ENCODE measurements at regions not wholly inside any gene's neighbourhood (a gene's known extent, or its start where the extent isn't known, plus 50 kb on each side); places are given as distances from the start of the nearest gene placed in this dataset.

DNA sequence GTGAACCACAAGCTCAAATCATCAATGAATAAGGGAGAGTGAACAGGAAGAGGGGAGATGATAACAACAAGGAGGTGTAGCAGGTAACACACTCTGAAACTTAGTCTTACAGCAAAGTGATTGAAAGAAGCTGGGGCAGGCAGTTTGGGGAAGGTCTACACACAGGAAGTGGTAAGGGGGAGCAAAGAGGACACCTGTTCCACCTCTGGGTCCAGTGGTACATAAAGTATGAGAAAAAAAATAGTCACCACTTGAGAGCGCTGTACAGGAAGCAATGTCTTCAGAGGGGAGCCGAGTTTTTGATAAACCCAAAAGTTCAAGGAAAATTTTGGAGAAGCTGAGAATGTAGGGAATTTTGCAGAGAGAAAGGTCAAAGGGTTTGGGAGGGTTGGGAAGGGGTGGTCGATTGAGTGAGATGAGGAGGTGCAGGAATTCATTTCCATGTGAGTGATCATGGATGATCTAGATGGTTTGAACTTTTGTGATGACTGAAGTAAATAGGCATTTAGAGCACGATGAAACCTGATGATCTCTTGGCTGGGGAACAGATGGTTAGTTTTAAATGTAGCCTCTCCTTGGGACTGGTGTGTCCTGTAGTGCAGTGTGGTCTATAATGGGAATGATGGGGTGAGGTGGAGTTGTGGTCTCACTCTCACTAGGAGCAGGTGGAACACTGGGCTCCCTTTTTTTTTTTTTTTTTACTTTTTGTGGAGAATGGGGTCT, 142.0 kb downstream of the RBMX2 start:
- ATAC-seq (no peak), DNase-seq (ENCODE audit: low spot score) (no peak)
- Histone ChIP-seq H3F3A (replicated peaks; ENCODE audit: low read depth) (no peaks in the 10 kb centered on the region), H3K79me2 (replicated peaks; ENCODE audit: insufficient read depth) (no peaks in the 10 kb centered on the region), H2AFZ (no peak overlapping the region), H4K20me1 (replicated peaks; ENCODE audit: insufficient read depth) (no peaks in the 10 kb centered on the region), H3K9me2 (ENCODE audit: insufficient read depth) (no peaks in the 10 kb centered on the region), H3K27me3 (ENCODE audit: insufficient read depth) (no peaks in the 10 kb centered on the region), H3K4me3 (no peak overlapping the region), H3K27ac (ENCODE audit: low read depth) (no peak overlapping the region), H3K4me1 (ENCODE audit: insufficient read depth) (no peaks in the 10 kb centered on the region), H3K36me3 (ENCODE audit: insufficient read depth) (no peaks in the 10 kb centered on the region), H3K4me2 (no peak overlapping the region)
- no peaks in the 10 kb centered on the region for H3K27me3 Mint-ChIP-seq (ENCODE audit: insufficient read depth, low read depth, poor library complexity)
- no peak overlapping the region for H3K4me3 Mint-ChIP-seq
- TF ChIP-seq POLR2AphosphoS5 (IDR thresholded peaks at IDR 0.05; ENCODE audit: low read depth) (no peak), STAT1 (IDR thresholded peaks at IDR 0.05; ENCODE audit: unreplicated experiment) (no peak), JUNB (IDR thresholded peaks at IDR 0.05; ENCODE audit: unreplicated experiment) (no peak), EZH2phosphoT487 (IDR thresholded peaks at IDR 0.05; ENCODE audit: unreplicated experiment) (no peak), ZNF331 (CRISPR knock-in tag; IDR thresholded peaks at IDR 0.05; ENCODE audit: low read depth) (no peak), CREB1 (CRISPR knock-in tag; IDR thresholded peaks at IDR 0.05; ENCODE audit: low read depth) (no peak), ZNF114 (CRISPR knock-in tag; IDR thresholded peaks at IDR 0.05) (no peak), EZH2 (IDR thresholded peaks at IDR 0.05; ENCODE audit: low read depth, unreplicated experiment) (no peak), NANOG (IDR thresholded peaks at IDR 0.05; ENCODE audit: borderline replicate concordance) (no peak)
- TF ChIP-seq, protein P1, sequence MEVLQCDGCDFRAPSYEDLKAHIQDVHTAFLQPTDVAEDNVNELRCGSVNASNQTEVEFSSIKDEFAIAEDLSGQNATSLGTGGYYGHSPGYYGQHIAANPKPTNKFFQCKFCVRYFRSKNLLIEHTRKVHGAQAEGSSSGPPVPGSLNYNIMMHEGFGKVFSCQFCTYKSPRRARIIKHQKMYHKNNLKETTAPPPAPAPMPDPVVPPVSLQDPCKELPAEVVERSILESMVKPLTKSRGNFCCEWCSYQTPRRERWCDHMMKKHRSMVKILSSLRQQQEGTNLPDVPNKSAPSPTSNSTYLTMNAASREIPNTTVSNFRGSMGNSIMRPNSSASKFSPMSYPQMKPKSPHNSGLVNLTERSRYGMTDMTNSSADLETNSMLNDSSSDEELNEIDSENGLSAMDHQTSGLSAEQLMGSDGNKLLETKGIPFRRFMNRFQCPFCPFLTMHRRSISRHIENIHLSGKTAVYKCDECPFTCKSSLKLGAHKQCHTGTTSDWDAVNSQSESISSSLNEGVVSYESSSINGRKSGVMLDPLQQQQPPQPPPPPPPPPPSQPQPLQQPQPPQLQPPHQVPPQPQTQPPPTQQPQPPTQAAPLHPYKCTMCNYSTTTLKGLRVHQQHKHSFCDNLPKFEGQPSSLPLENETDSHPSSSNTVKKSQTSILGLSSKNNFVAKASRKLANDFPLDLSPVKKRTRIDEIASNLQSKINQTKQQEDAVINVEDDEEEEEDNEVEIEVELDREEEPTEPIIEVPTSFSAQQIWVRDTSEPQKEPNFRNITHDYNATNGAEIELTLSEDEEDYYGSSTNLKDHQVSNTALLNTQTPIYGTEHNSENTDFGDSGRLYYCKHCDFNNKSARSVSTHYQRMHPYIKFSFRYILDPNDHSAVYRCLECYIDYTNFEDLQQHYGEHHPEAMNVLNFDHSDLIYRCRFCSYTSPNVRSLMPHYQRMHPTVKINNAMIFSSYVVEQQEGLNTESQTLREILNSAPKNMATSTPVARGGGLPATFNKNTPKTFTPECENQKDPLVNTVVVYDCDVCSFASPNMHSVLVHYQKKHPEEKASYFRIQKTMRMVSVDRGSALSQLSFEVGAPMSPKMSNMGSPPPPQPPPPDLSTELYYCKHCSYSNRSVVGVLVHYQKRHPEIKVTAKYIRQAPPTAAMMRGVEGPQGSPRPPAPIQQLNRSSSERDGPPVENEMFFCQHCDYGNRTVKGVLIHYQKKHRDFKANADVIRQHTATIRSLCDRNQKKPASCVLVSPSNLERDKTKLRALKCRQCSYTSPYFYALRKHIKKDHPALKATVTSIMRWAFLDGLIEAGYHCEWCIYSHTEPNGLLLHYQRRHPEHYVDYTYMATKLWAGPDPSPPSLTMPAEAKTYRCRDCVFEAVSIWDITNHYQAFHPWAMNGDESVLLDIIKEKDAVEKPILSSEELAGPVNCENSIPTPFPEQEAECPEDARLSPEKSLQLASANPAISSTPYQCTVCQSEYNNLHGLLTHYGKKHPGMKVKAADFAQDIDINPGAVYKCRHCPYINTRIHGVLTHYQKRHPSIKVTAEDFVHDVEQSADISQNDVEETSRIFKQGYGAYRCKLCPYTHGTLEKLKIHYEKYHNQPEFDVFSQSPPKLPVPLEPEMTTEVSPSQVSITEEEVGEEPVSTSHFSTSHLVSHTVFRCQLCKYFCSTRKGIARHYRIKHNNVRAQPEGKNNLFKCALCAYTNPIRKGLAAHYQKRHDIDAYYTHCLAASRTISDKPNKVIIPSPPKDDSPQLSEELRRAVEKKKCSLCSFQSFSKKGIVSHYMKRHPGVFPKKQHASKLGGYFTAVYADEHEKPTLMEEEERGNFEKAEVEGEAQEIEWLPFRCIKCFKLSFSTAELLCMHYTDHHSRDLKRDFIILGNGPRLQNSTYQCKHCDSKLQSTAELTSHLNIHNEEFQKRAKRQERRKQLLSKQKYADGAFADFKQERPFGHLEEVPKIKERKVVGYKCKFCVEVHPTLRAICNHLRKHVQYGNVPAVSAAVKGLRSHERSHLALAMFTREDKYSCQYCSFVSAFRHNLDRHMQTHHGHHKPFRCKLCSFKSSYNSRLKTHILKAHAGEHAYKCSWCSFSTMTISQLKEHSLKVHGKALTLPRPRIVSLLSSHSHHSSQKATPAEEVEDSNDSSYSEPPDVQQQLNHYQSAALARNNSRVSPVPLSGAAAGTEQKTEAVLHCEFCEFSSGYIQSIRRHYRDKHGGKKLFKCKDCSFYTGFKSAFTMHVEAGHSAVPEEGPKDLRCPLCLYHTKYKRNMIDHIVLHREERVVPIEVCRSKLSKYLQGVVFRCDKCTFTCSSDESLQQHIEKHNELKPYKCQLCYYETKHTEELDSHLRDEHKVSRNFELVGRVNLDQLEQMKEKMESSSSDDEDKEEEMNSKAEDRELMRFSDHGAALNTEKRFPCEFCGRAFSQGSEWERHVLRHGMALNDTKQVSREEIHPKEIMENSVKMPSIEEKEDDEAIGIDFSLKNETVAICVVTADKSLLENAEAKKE (CRISPR knock-in tag; IDR thresholded peaks at IDR 0.05): no peak
- TF ChIP-seq, protein P2, sequence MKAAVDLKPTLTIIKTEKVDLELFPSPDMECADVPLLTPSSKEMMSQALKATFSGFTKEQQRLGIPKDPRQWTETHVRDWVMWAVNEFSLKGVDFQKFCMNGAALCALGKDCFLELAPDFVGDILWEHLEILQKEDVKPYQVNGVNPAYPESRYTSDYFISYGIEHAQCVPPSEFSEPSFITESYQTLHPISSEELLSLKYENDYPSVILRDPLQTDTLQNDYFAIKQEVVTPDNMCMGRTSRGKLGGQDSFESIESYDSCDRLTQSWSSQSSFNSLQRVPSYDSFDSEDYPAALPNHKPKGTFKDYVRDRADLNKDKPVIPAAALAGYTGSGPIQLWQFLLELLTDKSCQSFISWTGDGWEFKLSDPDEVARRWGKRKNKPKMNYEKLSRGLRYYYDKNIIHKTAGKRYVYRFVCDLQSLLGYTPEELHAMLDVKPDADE (IDR thresholded peaks at IDR 0.05): no peak
- TF ChIP-seq, protein P3, sequence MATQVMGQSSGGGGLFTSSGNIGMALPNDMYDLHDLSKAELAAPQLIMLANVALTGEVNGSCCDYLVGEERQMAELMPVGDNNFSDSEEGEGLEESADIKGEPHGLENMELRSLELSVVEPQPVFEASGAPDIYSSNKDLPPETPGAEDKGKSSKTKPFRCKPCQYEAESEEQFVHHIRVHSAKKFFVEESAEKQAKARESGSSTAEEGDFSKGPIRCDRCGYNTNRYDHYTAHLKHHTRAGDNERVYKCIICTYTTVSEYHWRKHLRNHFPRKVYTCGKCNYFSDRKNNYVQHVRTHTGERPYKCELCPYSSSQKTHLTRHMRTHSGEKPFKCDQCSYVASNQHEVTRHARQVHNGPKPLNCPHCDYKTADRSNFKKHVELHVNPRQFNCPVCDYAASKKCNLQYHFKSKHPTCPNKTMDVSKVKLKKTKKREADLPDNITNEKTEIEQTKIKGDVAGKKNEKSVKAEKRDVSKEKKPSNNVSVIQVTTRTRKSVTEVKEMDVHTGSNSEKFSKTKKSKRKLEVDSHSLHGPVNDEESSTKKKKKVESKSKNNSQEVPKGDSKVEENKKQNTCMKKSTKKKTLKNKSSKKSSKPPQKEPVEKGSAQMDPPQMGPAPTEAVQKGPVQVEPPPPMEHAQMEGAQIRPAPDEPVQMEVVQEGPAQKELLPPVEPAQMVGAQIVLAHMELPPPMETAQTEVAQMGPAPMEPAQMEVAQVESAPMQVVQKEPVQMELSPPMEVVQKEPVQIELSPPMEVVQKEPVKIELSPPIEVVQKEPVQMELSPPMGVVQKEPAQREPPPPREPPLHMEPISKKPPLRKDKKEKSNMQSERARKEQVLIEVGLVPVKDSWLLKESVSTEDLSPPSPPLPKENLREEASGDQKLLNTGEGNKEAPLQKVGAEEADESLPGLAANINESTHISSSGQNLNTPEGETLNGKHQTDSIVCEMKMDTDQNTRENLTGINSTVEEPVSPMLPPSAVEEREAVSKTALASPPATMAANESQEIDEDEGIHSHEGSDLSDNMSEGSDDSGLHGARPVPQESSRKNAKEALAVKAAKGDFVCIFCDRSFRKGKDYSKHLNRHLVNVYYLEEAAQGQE (IDR thresholded peaks at IDR 0.05; ENCODE audit: unreplicated experiment): no peak
- TF ChIP-seq, protein P4, sequence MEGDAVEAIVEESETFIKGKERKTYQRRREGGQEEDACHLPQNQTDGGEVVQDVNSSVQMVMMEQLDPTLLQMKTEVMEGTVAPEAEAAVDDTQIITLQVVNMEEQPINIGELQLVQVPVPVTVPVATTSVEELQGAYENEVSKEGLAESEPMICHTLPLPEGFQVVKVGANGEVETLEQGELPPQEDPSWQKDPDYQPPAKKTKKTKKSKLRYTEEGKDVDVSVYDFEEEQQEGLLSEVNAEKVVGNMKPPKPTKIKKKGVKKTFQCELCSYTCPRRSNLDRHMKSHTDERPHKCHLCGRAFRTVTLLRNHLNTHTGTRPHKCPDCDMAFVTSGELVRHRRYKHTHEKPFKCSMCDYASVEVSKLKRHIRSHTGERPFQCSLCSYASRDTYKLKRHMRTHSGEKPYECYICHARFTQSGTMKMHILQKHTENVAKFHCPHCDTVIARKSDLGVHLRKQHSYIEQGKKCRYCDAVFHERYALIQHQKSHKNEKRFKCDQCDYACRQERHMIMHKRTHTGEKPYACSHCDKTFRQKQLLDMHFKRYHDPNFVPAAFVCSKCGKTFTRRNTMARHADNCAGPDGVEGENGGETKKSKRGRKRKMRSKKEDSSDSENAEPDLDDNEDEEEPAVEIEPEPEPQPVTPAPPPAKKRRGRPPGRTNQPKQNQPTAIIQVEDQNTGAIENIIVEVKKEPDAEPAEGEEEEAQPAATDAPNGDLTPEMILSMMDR (conservative IDR thresholded peaks at IDR 0.05; ENCODE audit: low read depth in 2 of 2): no peak
- H3K4me1 Mint-ChIP-seq: no peaks in the 10 kb centered on the region
- no peaks in the 10 kb centered on the region for H3K9me3 Mint-ChIP-seq
- no peaks in the 10 kb centered on the region for H3K36me3 Mint-ChIP-seq (ENCODE audit: low read depth)
- H3K27ac Mint-ChIP-seq: no peak overlapping the region
